Activated B cell treated with CpG ODN at 0.5 μM for 24 hours (primary cell): ENCODE measurements at regions not wholly inside any gene's neighbourhood (a gene's known extent, or its start where the extent isn't known, plus 50 kb on each side); places are given as distances from the start of the nearest gene placed in this dataset.

Experiments used
- ATAC-seq: fragments of 200-7000 bp; cut with Tn5 transposase; one replicate; pipeline ENCODE4 v1.10.0; 2021; ENCODE audit warnings: low read depth, mild to moderate bottlenecking, moderate library complexity
- CTCF ChIA-PET: fragments of 350-600 bp; sonication (Branson Sonifier 250); formaldehyde crosslinking; loops from one replicate; lab custom pipeline; 2021; ENCODE audit warnings: antibody characterized with exemption; lab: Charles Lee
- POLR2A ChIA-PET: fragments of 350-600 bp; sonication (Branson Sonifier 250); formaldehyde crosslinking; loops from one replicate; lab custom pipeline; 2021; ENCODE audit warnings: antibody characterized with exemption; lab: Charles Lee
- DNase-seq: peaks from one replicate; pipeline ENCODE4 v3.0.0; 2022
- H3K27ac Mint-ChIP-seq: one replicate; pipeline ENCODE4 v1.8.0; 2020; ENCODE audit warnings: mixed read lengths
- H3K27me3 Mint-ChIP-seq: one replicate; pipeline ENCODE4 v1.8.0; 2021; ENCODE audit warnings: mixed read lengths
- H3K36me3 Mint-ChIP-seq: one replicate; pipeline ENCODE4 v1.8.0; 2021; ENCODE audit warnings: low read depth, mixed read lengths
- H3K4me1 Mint-ChIP-seq: one replicate; pipeline ENCODE4 v1.8.0; 2021; ENCODE audit warnings: mixed read lengths
- H3K4me3 Mint-ChIP-seq: one replicate; pipeline ENCODE4 v1.8.0; 2020; ENCODE audit warnings: mild to moderate bottlenecking, mixed read lengths
- H3K9me3 Mint-ChIP-seq: one replicate; pipeline ENCODE4 v1.8.0; 2020; ENCODE audit warnings: mixed read lengths
- intact Hi-C: fragments of 100-400 bp; cut with micrococcal nuclease; formaldehyde crosslinking; loops from one replicate; pipeline ENCODE4 v1.15.1; 2024
- TF ChIP-seq, protein P1 (sequence below): fragments of 200-600 bp; IDR thresholded peaks from one replicate; pipeline ENCODE4 v1.8.0; 2022; ENCODE audit warnings: antibody characterized with exemption, mild to moderate bottlenecking

DNA sequence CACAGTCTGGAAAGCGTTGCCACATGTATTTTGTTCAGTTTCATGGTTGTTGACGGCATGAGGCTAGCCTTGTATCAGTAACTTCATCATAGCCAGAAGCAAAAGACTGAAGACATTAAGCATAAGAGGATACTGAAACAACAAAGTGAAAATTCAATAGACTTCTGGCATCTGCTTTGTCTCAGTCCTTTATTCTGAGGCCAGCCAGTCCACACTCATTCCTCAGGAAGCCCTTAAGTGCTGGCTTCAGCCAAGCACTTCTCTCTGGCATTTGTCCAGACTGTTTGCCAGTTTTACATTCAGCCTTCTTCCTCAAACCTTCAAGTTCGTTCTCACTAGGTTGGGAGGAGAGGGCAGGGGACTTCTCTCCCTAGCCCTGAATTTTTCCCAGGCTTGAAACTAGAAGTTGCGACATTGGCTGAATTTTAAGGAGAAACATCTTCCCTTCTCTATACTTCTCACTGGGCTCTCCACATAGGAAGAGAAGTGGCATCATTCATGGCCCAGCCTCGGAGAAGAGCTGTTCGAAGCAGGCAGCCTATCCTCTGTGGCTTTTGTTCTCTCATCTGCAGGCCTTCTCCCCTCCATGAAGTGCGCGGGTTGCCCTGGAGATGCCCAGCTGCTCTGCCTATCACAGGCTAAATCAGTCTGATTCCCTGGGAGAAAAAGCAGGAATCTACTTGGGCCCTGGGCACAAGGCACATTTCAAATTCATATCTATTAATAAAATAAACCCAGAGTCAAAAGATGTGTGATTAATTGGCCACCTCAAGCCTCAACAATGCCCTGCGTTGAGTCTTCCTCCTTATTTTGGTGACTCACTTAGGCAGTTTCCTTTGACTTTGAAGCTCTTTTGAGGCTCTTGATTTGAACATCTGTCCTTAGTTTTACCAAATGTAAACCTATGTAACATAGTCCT lies 130.9 kb upstream of the PLEKHA5 start:
- ChIA-PET POLR2A (no interaction called here), CTCF (no interaction called here)
- ATAC-seq (no peak), DNase-seq (no peak)
- TF ChIP-seq, protein P1, sequence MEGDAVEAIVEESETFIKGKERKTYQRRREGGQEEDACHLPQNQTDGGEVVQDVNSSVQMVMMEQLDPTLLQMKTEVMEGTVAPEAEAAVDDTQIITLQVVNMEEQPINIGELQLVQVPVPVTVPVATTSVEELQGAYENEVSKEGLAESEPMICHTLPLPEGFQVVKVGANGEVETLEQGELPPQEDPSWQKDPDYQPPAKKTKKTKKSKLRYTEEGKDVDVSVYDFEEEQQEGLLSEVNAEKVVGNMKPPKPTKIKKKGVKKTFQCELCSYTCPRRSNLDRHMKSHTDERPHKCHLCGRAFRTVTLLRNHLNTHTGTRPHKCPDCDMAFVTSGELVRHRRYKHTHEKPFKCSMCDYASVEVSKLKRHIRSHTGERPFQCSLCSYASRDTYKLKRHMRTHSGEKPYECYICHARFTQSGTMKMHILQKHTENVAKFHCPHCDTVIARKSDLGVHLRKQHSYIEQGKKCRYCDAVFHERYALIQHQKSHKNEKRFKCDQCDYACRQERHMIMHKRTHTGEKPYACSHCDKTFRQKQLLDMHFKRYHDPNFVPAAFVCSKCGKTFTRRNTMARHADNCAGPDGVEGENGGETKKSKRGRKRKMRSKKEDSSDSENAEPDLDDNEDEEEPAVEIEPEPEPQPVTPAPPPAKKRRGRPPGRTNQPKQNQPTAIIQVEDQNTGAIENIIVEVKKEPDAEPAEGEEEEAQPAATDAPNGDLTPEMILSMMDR = no peak
- Mint-ChIP-seq H3K36me3 (no peaks in the 10 kb centered on the region), H3K9me3 (no peaks in the 10 kb centered on the region), H3K4me1 (no peaks in the 10 kb centered on the region), H3K27me3 (no peaks in the 10 kb centered on the region), H3K4me3 (no peak overlapping the region), H3K27ac (no peak overlapping the region)
- intact Hi-C loops = no loop called here

DNA sequence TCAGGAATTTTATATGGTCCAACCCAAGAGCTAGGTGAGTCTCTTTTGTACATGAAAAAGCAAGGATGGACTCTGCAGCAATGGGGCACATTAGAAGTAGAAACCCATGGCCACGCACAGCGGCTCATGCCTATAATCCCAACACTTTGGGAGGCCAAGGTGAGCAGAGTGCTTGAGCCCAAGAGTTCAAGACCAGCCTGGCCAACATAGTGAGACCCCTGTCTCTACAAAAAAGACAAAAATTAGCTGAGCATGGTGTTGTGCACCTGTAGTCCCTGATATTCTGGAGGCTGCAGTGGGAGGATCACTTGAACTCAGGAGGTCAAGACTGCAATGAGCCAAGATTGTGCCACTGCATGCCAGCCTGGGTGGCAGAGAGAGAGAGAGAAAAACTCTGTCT lies 128.7 kb upstream of the PLEKHA5 start:
- intact Hi-C loops = no loop called here
- no peaks in the 10 kb centered on the region for H3K27me3 Mint-ChIP-seq
- no peaks in the 10 kb centered on the region for H3K4me1 Mint-ChIP-seq
- ATAC-seq (no peak), DNase-seq (no peak)
- ChIA-PET POLR2A (no interaction called here), CTCF (no interaction called here)
- no peaks in the 10 kb centered on the region for H3K36me3 Mint-ChIP-seq
- no peak overlapping the region for H3K4me3 Mint-ChIP-seq
- TF ChIP-seq, protein P1 = no peak
- no peaks in the 10 kb centered on the region for H3K9me3 Mint-ChIP-seq
- no peak overlapping the region for H3K27ac Mint-ChIP-seq

DNA sequence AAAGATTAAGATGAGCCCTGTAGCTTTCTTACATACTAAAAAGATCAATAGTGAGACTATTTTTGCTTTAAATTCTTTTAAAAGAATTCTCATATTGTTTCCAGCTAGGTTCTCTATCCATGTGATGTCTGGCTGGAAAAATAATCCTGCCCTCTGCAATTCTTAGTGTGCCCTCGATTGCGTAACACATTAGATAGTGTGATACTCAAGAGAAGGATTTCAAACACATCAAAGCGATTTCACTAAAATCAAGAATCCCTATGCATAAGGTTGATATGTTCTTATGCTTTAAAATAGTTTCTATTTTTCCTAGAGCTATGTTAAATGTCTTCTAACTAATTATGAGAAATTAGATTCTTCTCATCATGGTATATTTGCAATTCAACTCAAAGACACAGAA lies 127.3 kb upstream of the PLEKHA5 start:
- Mint-ChIP-seq H3K27me3 (no peaks in the 10 kb centered on the region), H3K9me3 (no peaks in the 10 kb centered on the region), H3K4me3 (no peak overlapping the region), H3K4me1 (no peaks in the 10 kb centered on the region), H3K36me3 (no peaks in the 10 kb centered on the region), H3K27ac (no peak overlapping the region)
- TF ChIP-seq, protein P1 = no peak
- DNase-seq (no peak), ATAC-seq (no peak)
- CTCF ChIA-PET = no interaction called here
- POLR2A ChIA-PET = no interaction called here
- intact Hi-C loops = no loop called here

DNA sequence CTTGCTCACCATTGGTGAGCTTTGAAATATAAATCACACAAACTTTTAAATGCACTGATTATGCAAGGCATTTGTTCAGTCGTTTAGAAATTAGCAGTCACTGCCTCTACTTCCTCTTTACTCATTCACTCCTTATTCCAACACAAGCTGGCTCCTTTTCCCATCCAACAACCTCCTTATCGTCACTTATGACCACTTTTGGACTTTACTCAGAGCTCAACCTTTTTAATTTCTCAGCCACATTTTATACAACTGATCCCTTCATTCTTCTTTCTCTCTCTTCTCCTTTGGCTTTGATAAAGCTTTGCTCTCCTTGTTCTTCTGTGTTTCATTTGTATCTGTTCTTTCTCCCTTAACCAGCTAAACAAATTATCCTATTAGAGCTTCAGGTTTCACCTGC lies 126.4 kb upstream of the PLEKHA5 start:
- intact Hi-C loops = no loop called here
- Mint-ChIP-seq H3K27me3 (no peaks in the 10 kb centered on the region), H3K9me3 (no peaks in the 10 kb centered on the region), H3K4me3 (no peak overlapping the region), H3K36me3 (no peaks in the 10 kb centered on the region), H3K4me1 (no peaks in the 10 kb centered on the region), H3K27ac (no peak overlapping the region)
- DNase-seq (no peak), ATAC-seq (no peak)
- CTCF ChIA-PET = no interaction called here
- POLR2A ChIA-PET = no interaction called here
- TF ChIP-seq, protein P1 = no peak

DNA sequence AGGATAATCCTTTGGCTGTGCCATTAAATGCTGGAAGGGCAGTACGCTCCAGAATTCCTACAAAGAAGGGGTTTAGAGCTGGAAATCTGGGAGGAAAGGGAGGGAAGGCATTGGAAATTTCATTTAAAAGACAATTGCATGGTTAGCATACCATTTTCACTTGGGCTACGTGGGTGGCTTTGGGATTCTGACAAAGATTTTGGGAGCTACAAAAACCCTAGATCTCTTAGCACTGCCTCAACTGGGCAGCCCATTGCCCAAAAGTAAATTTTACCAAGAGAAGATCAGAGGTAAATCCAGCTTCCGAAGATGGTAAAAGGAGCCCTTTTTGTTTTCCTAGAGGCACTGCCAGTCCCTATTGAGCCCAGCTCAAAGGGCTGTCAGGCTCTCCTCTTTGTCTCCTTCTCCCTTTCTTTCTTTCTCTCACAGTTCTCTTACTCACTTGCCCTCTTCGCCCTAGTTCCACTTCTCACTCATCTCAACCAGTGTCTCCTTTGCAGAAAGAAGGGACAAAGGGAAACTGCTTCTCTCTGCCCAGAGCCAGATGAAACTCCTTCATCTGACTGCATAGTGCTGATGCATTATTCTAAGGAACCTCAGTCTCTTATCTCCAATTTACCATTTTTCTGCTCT lies 125.4 kb upstream of the PLEKHA5 start:
- no peak overlapping the region for H3K27ac Mint-ChIP-seq

More for the DNA sequence above, 125.4 kb upstream of the PLEKHA5 start:
- Mint-ChIP-seq H3K9me3 (no peaks in the 10 kb centered on the region), H3K4me3 (no peak overlapping the region), H3K27me3 (no peaks in the 10 kb centered on the region), H3K36me3 (no peaks in the 10 kb centered on the region), H3K4me1 (no peaks in the 10 kb centered on the region)
- TF ChIP-seq, protein P1 = no peak
- DNase-seq (no peak), ATAC-seq (no peak)
- ChIA-PET POLR2A (no interaction called here), CTCF (no interaction called here)
- intact Hi-C loops = no loop called here
